Activated CD8-positive, alpha-beta T cell treated with anti-CD3 and anti-CD28 coated beads, Interleukin-2, amount 10 ng/mL, durations not matched to agents 7 days and 5 days (primary cell): ENCODE measurements at regions not wholly inside any gene's neighbourhood (a gene's known extent, or its start where the extent isn't known, plus 50 kb on each side); places are given as distances from the start of the nearest gene placed in this dataset.
"Not testable (repeated sequence)": the region's sequence is repeated elsewhere in the genome, so short reads cannot be mapped to it uniquely, and the experiment has no call there.

Source experiments
- ATAC-seq: fragments of 150-1000 bp; cut with Tn5 transposase; one replicate; pipeline ENCODE4 v1.10.0; 2021; ENCODE audit warnings: moderate library complexity
- CTCF ChIA-PET: fragments of 350-600 bp; sonication (Branson Sonifier 250); formaldehyde crosslinking; loops from one replicate; lab custom pipeline; 2021; ENCODE audit warnings: antibody characterized with exemption; lab: Charles Lee
- POLR2A ChIA-PET: fragments of 350-600 bp; sonication (Branson Sonifier 250); formaldehyde crosslinking; loops from one replicate; lab custom pipeline; 2021; ENCODE audit warnings: antibody characterized with exemption; lab: Charles Lee
- DNase-seq: peaks from one replicate; pipeline ENCODE4 v3.0.0-alpha.2; 2020
- H3K27ac Mint-ChIP-seq: one replicate; pipeline ENCODE4 v1.8.0; 2021; ENCODE audit warnings: mild to moderate bottlenecking, mixed read lengths
- H3K27me3 Mint-ChIP-seq: one replicate; pipeline ENCODE4 v1.8.0; 2021; ENCODE audit warnings: low read depth, mixed read lengths
- H3K36me3 Mint-ChIP-seq: one replicate; pipeline ENCODE4 v1.8.0; 2021; ENCODE audit warnings: low read depth, mixed read lengths
- H3K4me1 Mint-ChIP-seq: one replicate; pipeline ENCODE4 v1.8.0; 2021; ENCODE audit warnings: low read depth, mixed read lengths
- H3K4me3 Mint-ChIP-seq: one replicate; pipeline ENCODE4 v1.8.0; 2021; ENCODE audit warnings: mild to moderate bottlenecking, mixed read lengths
- H3K9me3 Mint-ChIP-seq: one replicate; pipeline ENCODE4 v1.8.0; 2022; ENCODE audit warnings: mixed read lengths; ENCODE audit not compliant: insufficient read depth

DNA sequence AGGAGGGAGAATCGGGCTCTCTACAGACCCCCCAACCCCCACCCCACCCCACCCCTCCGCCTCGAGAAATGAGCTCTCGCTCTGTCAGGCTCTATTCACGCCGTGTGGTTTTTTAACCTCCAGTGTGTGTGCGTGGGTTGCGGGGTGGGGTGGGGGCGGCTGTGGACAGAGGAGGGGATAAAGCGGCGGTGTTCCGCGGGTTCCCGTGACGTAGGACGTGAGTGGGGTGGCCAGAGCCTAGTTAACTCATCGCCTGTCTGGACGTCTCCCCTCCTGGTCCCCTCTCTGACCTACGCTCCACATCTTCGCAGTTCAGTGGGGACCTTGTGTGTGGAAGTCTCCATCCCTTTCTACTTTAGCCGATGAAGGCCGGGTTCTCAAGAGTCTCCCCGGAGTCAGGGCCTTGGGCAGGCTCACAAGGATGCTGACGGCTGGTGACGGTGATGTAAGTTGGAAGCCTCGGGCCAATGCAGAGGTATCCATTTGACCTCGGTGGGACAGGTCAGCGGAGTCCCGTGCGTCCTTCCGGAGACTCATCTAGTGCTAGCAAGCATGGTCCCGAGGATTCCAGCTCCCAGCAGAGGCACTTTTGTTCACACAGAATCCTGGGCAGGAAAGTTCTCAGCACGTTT is 1507.1 kb upstream of the DEFB115 start:
- Mint-ChIP-seq H3K27me3 (no peaks in the 10 kb centered on the region), H3K27ac (no peak overlapping the region), H3K36me3 (no peaks in the 10 kb centered on the region), H3K4me1 (peaks cover 23% of the 10 kb centered on the region), H3K9me3 (peaks cover 4% of the 10 kb centered on the region), H3K4me3 (no peak overlapping the region)
- ChIA-PET POLR2A (no interaction called here), CTCF (no interaction called here)
- no peak for ATAC-seq
- no peak for DNase-seq

DNA sequence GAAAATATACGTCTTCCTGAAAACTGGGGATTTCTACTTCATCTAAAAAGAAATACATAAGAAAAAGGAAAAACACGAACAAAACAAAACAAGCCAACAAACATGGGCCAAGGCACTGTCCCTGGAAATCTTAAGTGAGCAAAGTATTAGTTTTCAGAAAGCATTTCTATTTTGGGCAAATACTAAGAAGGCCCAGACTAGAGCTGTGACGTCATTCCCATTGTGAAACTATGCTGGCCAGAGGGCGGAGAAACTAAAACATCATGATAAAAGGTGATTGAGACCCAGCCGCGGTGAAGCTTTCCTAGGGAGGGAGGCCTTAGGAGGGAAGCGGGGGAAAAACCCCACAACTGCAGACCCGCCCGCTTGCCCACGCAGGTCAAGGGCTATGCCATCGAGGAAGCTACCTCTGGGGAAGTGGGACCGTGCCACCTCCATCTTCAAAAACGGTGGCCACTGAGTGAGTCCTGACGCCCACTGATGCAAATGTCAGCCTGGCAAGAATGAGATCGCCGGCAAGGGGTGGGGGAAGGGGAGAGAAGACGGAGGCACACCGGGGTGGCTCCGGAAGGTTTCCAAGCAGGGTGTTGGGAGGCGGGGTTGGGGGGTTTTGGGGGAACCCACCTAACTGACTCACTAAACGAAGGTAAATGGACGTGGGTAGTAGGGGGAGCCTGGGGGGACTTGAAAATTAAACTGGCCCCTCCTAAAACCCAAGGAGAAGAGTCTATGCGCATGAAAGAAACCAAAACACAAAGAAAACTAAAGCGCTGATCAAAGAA is 1504.6 kb upstream of the DEFB115 start:
- ATAC-seq, H3K9me3 Mint-ChIP-seq, POLR2A ChIA-PET, H3K27me3 Mint-ChIP-seq, H3K36me3 Mint-ChIP-seq, CTCF ChIA-PET: not testable (repeated sequence)
- Mint-ChIP-seq H3K27ac (peak overlapping the region; percentile 86), H3K4me3 (peak overlapping the region; percentile 65), H3K4me1 (peaks cover 27% of the 10 kb centered on the region)
- peak; percentile 32 for DNase-seq

DNA sequence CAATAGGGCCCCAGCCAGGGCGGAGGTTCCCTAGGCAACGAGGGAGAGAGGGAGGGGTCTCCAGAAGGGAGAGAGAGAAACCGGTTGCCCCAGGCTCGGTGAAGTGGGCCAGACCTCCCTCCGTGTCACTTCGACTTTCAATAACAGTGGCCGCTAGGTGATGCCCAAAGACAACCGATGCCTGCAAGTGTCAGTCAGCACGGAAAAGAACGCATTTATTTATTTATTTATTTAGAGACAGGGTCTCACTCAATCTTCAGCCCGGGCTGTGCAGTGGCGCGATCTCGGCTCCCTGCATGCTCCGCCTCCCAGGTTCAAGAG is 1504.1 kb upstream of the DEFB115 start:
- ATAC-seq, H3K27me3 Mint-ChIP-seq, H3K9me3 Mint-ChIP-seq, CTCF ChIA-PET, H3K36me3 Mint-ChIP-seq, POLR2A ChIA-PET: not testable (repeated sequence)
- peak overlapping the region; percentile 86 for H3K27ac Mint-ChIP-seq
- H3K4me3 Mint-ChIP-seq: peak overlapping the region; percentile 65
- peak; percentile 55 for DNase-seq
- H3K4me1 Mint-ChIP-seq: peaks cover 27% of the 10 kb centered on the region

DNA sequence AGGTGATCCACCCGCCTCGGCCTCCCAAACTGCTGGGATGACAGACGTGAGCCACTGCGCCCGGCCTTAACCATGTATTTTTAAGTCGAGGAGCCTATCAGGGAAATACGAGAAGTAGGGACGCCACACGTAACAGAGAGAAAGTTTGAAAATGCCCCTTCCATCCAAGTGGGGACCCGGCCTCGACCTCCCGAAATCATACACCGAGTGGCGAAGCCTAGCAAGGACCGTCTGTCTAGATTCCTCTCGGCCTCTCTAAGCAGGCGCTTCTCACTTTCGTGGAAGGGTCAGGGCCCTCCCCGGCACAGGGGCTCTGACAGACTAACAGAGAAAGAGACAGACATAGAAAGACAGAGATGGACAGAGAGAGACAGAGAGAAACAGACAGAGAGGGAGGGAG is 1503.6 kb upstream of the DEFB115 start:
- peak overlapping the region; percentile 44 for H3K27ac Mint-ChIP-seq
- peaks cover 27% of the 10 kb centered on the region for H3K4me1 Mint-ChIP-seq
- H3K9me3 Mint-ChIP-seq, DNase-seq, H3K27me3 Mint-ChIP-seq, H3K36me3 Mint-ChIP-seq, ATAC-seq, CTCF ChIA-PET, H3K4me3 Mint-ChIP-seq, POLR2A ChIA-PET: not testable (repeated sequence)

DNA sequence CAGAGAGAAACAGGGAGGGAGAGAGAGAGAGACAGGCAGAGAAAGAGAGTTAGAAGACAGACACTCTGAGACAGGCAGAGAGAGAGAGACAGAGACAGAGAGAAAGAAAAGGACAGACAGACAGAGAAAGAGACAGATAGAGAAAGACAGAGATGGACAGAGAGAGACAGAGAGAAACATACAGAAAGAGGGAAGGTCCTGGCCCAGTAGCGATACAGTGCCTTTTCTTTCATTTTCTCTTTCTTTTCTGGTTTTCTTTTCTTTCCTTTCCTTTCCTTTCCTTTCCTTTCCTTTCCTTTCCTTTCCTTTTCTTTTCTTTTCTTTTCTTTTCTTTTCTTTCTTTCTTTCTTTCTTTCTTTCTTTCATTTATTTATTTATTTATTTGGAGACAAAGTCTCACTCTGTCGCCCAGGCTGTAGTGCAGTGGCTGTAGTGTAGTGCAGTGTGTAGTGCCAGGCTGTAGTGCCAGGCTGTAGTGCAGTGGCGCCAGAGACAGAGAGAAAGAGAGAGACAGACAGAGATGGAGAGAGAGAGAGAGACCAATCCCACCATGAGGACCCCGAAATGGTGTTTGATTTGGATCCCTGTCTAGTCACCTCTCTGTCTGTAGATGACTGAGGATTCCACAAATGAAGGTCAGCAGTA is 1501.5 kb upstream of the DEFB115 start:
- POLR2A ChIA-PET: not testable (repeated sequence)

DNA sequence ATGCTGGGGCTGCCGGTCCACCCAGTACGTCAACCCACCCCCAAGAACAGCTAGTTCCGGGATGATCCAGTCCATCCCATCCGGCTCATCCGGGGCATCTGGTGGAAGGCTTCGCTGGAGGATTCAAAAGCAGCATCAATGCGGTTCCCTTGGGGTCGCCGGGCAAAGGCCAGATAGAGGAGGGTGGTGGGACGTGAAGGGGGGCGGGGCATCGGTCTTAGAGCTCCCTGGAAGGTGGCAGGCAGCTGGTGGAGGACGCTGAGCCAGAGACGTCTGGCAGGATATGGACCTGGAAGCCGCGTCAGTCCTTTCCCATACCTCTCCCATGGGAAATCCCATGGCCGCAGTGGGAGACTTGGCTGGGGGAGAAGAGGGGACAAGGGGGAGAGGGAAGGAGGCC is 1500.8 kb upstream of the DEFB115 start:
- Mint-ChIP-seq H3K36me3 (peaks cover 2% of the 10 kb centered on the region), H3K9me3 (peaks cover 7% of the 10 kb centered on the region), H3K27ac (no peak overlapping the region), H3K27me3 (peaks cover 5% of the 10 kb centered on the region), H3K4me1 (peaks cover 20% of the 10 kb centered on the region), H3K4me3 (no peak overlapping the region)
- ATAC-seq (no peak), DNase-seq (no peak)
- CTCF ChIA-PET: no interaction called here
- POLR2A ChIA-PET: no interaction called here

More for the DNA sequence above, 1501.5 kb upstream of the DEFB115 start:
- peaks cover 24% of the 10 kb centered on the region for H3K4me1 Mint-ChIP-seq
- H3K36me3 Mint-ChIP-seq, H3K9me3 Mint-ChIP-seq, H3K27ac Mint-ChIP-seq, CTCF ChIA-PET, ATAC-seq, H3K4me3 Mint-ChIP-seq, H3K27me3 Mint-ChIP-seq, DNase-seq: not testable (repeated sequence)

DNA sequence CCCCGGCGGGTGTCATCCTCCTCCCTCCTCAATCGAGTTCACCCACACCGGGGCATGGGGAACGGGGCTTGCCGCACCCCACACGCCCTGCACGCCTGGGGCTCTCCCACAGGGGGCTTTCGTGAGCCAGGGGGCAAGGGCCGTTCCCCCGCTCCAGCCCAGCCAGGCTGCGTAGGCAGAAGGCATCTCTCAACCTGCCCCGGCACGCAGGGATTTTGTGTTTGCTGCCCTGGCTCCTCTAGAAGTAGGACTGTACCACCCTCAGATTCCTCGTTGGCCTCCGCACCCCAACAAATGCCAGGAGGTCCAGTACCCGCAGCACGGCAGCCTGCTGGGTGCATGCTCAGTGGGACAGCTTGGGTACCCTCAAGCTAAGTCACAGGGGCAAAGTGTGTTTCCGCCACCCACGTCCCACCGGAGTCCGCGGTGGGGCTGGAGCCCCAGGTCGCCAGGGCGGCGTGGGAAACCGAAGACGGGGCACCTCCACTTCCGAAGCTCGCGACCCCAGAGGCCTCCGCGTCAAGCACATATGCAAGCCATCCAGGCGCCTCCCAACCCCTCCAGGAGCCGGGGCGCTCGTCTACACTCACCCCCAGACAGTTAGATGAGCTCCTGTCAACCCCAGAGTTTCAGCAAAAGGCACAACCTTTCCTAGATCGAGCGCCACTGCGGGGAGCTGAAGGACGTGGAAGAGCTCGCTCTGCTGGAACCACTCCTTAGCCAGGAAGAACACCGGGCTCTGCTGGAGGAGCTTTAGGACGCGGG is 1495.7 kb upstream of the DEFB115 start:
- H3K9me3 Mint-ChIP-seq, DNase-seq, POLR2A ChIA-PET, H3K4me1 Mint-ChIP-seq, ATAC-seq, H3K27ac Mint-ChIP-seq, CTCF ChIA-PET, H3K27me3 Mint-ChIP-seq, H3K36me3 Mint-ChIP-seq: not testable (repeated sequence)
- peak overlapping the region; percentile 34 for H3K4me3 Mint-ChIP-seq

DNA sequence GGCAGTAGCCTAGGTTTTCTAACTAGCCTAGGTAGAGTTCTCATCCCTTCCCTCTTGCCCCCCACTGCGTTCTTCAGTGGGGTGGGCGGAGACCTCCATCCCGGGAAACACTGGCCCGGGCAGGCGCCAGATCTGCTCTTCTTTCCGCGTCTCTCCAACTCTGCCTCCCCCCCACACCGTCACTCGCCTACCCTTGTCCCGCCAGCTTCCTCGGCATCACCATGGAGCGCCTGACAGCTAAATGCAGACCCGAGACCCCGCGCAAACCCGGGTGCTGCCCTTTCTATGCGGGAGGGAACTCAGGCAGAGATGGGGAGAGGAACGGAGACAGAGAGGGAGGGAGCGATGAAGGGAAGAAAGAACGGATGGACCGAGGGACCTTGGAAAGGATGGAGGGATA is 1494.8 kb upstream of the DEFB115 start:
- ATAC-seq (no peak), DNase-seq (no peak)
- Mint-ChIP-seq H3K4me3 (peak overlapping the region; percentile 4), H3K36me3 (peaks cover 4% of the 10 kb centered on the region), H3K27ac (no peak overlapping the region), H3K27me3 (peaks cover 5% of the 10 kb centered on the region), H3K9me3 (no peaks in the 10 kb centered on the region), H3K4me1 (no peaks in the 10 kb centered on the region)
- ChIA-PET CTCF (no interaction called here), POLR2A (no interaction called here)

DNA sequence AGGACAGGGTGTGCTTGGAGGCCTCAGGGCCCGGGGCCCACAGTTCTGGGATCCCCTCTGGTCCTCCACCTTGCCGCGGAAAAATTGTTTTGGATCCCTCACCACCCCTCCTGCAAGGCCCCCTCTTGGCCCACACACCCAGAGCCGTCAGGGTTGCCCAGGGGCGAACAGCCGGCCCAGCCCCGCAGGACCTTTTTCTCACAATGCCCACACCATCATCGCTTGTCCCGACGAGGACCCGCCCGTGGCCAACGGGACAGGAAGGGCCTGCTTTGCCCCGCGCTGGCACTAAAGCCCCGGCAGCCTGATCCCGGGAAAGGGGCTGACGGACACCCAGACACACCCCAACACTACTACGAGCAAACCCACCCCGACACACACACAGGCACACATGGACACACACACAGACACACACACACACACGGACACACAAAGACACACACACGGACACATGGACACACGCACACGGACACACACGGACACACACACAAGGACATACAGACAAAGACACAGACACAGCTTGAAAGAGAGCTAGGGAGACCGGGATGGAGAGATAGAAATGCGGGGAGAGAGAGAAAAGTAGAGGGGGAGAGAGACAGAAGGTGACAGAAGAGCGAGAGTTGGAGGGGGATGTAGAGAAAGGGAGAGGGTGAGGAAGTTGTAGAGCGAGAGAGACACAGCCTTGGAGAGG is 1493.5 kb upstream of the DEFB115 start:
- CTCF ChIA-PET: no interaction called here
- ATAC-seq (no peak), DNase-seq (no peak)
- Mint-ChIP-seq H3K4me3 (no peak overlapping the region), H3K4me1 (no peaks in the 10 kb centered on the region), H3K9me3 (no peaks in the 10 kb centered on the region), H3K27me3 (peaks cover 5% of the 10 kb centered on the region), H3K27ac (no peak overlapping the region), H3K36me3 (peaks cover 4% of the 10 kb centered on the region)
- POLR2A ChIA-PET: no interaction called here

DNA sequence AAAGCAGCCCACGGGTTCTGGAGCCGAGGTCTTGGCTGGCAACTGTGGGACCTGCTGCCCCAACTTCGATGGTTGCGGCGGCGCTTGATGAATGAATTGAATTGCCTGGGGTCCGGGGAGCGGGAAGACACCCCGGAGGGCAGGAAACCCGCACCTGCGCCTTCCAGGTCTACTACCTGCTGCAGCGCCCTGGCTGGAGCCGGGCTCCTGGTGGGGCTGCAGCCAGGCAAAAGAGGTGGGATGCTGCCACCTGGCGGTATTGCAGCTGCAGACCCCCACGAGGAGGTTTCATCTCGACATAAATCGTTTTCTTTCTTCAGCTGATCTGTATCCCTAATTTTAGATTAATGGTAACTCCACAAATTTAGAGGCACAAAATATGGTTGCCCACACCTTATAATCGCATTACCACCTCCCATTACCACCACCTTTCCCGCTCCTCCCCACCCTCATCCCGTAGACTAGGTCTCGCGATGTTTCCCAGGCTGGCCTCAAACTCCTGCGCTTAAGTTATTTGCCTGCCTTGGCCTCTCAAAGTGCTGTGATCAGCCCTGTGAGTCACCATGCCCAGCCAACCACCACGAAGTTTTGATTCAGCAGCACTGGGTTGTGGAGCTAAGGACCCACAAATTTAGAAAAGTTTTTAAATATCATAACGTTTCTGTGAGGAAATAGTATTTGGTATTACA is 1492.4 kb upstream of the DEFB115 start:
- CTCF ChIA-PET, POLR2A ChIA-PET, H3K9me3 Mint-ChIP-seq, H3K27me3 Mint-ChIP-seq, H3K4me1 Mint-ChIP-seq, H3K36me3 Mint-ChIP-seq, ATAC-seq: not testable (repeated sequence)
- peak overlapping the region; percentile 2 for H3K4me3 Mint-ChIP-seq
- peak overlapping the region; percentile 34 for H3K27ac Mint-ChIP-seq
- DNase-seq: peak; percentile 46

DNA sequence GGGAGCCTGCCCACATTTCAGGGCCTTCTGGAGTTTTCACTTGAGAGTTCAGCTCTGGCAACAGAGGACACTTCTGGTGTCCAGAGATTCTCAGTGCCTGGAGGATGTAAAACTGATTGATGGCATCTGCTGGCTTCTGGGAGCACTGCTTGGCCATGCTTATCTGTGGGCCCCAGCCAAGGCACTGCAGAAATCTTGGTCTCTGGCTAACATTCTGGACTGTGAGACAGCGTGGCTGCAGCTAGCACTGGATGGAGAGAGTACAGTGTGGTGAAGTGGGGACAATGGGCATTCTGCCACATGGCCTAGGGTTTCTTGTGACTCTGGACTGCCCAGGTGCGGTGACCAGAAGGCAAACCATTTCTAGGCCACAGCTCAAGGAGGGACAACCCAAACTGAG is 1479.4 kb upstream of the DEFB115 start:
- H3K4me1 Mint-ChIP-seq, CTCF ChIA-PET, H3K36me3 Mint-ChIP-seq, ATAC-seq, POLR2A ChIA-PET, H3K27me3 Mint-ChIP-seq, H3K27ac Mint-ChIP-seq, DNase-seq, H3K4me3 Mint-ChIP-seq: not testable (repeated sequence)
- H3K9me3 Mint-ChIP-seq: peaks cover 17% of the 10 kb centered on the region
